Stimulated activated effector memory CD8-positive, alpha-beta T cell treated with anti-CD3 and anti-CD28 coated beads, Interleukin-12 subunit alpha, Interleukin-12 subunit beta, amount 100 ng/mL, for 72 hours (primary cell): ENCODE measurements at regions not wholly inside any gene's neighbourhood (a gene's known extent, or its start where the extent isn't known, plus 50 kb on each side); places are given as distances from the start of the nearest gene placed in this dataset.
"Not testable (repeated sequence)": the region's sequence is repeated elsewhere in the genome, so short reads cannot be mapped to it uniquely, and the experiment has no call there.

Experiments
- ATAC-seq: fragments of 150-1000 bp; cut with Tn5 transposase; 2 replicates; pipeline ENCODE4 v1.10.0; 2021
- DNase-seq, 2 donors: peaks; one replicate each; pipeline ENCODE4 v3.0.0; 2021 to 2022; ENCODE audit warnings: low spot score in 2 of 2
- H3K27ac Mint-ChIP-seq: one replicate; pipeline ENCODE4 v1.8.0; 2022; ENCODE audit warnings: mild to moderate bottlenecking, mixed read lengths
- H3K36me3 Mint-ChIP-seq: one replicate; pipeline ENCODE4 v1.8.0; 2022; ENCODE audit warnings: mild to moderate bottlenecking, mixed read lengths
- H3K4me1 Mint-ChIP-seq: one replicate; pipeline ENCODE4 v1.8.0; 2022; ENCODE audit warnings: mixed read lengths
- H3K4me3 Mint-ChIP-seq: one replicate; pipeline ENCODE4 v1.8.0; 2022; ENCODE audit warnings: mild to moderate bottlenecking, mixed read lengths
- H3K9me3 Mint-ChIP-seq: one replicate; pipeline ENCODE4 v1.8.0; 2022; ENCODE audit warnings: mixed read lengths

- Mint-ChIP-seq H3K4me1 (no peaks in the 10 kb centered on the region), H3K36me3 (no peaks in the 10 kb centered on the region), H3K4me3 (no peak overlapping the region), H3K9me3 (peaks cover 15% of the 10 kb centered on the region), H3K27ac (no peak overlapping the region)
- no peak for DNase-seq
- no peak for ATAC-seq
Observed at GRCh38 chr6:67887747-67888545, 747.1 kb upstream of the ADGRB3 start.

GRCh38 chr6:67887419-67887746 lies 747.7 kb upstream of the ADGRB3 start:
- no peaks in the 10 kb centered on the region for H3K36me3 Mint-ChIP-seq
- no peaks in the 10 kb centered on the region for H3K4me1 Mint-ChIP-seq
- DNase-seq: no peak
- no peak overlapping the region for H3K4me3 Mint-ChIP-seq
- H3K9me3 Mint-ChIP-seq: peaks cover 15% of the 10 kb centered on the region
- no peak for ATAC-seq
- no peak overlapping the region for H3K27ac Mint-ChIP-seq

GRCh38 chr6:67886840-67887292 lies 748.2 kb upstream of the ADGRB3 start:
- Mint-ChIP-seq H3K27ac (no peak overlapping the region), H3K9me3 (peaks cover 15% of the 10 kb centered on the region), H3K4me1 (no peaks in the 10 kb centered on the region), H3K4me3 (no peak overlapping the region), H3K36me3 (no peaks in the 10 kb centered on the region)
- no peak for ATAC-seq
- DNase-seq: no peak

DNA sequence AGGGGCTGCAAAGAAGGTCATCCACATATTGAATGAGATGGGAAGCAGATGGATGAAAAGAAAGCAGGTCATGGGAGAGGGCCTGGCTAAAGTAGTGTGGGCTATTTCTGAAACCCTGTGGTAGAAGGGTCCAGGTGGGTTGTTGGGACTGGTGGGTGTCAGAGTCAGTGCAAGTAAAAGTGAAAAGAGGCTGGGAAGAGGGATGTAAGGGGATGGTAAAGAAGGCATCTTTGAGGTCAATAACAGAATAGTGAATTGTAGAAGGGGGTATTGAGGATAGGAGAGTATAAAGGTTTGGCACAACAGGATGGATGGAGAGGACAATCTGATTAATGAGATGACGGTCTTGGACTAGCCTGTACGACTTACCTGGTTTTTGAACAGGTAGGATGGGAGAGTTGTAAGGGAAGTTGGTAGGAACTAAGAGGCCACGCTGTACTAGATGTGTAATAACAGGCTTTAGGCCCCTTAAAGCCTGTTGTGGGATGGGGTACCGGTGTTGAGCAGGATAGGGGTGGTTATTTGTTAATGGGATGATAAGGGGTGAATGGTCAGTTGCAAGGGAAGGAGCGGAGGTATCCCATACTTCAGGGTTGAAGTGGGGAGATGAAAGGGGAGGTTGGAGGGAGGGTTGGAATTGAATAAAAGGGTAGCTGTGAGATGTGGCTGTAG lies 748.9 kb upstream of the ADGRB3 start:
- Mint-ChIP-seq H3K4me1 (no peaks in the 10 kb centered on the region), H3K27ac (no peak overlapping the region)

GRCh38 chr6:67885081-67886033 lies 749.7 kb upstream of the ADGRB3 start:
- no peaks in the 10 kb centered on the region for H3K36me3 Mint-ChIP-seq
- DNase-seq: no peak
- H3K4me3 Mint-ChIP-seq: no peak overlapping the region
- no peak overlapping the region for H3K27ac Mint-ChIP-seq
- no peak for ATAC-seq
- no peaks in the 10 kb centered on the region for H3K4me1 Mint-ChIP-seq
- H3K9me3 Mint-ChIP-seq: peaks cover 15% of the 10 kb centered on the region

More for the DNA sequence above, 748.9 kb upstream of the ADGRB3 start:
- Mint-ChIP-seq H3K4me3 (no peak overlapping the region), H3K36me3 (no peaks in the 10 kb centered on the region), H3K9me3 (peaks cover 15% of the 10 kb centered on the region)
- DNase-seq: no peak
- ATAC-seq: no peak

DNA sequence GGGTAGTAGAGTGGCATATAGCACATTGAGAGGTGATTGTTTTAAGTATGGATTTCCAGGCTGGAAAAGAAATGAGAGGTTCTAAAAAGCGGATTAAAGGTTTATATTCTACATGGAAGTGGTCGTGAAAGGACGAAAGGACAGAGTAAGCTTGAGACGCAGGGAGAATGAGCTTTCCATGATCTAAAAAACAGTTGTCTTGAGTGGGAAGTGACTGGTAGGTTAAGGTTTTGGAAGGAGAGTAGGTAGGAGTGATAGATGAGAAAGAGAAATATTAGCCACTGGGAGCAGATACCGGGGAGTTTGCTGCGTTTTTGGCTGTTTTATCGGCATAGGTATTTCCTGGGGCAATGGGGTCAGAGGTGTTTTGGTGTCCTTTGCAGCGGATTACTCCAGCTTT lies 750.6 kb upstream of the ADGRB3 start:
- Mint-ChIP-seq H3K27ac (no peak overlapping the region), H3K4me1 (no peaks in the 10 kb centered on the region), H3K36me3 (no peaks in the 10 kb centered on the region), H3K9me3 (peaks cover 15% of the 10 kb centered on the region), H3K4me3 (no peak overlapping the region)
- DNase-seq (no peak), ATAC-seq (no peak)

GRCh38 chr6:67883500-67884366 lies 751.3 kb upstream of the ADGRB3 start:
- Mint-ChIP-seq H3K9me3 (peaks cover 12% of the 10 kb centered on the region), H3K27ac (no peak overlapping the region), H3K4me1 (no peaks in the 10 kb centered on the region), H3K36me3 (no peaks in the 10 kb centered on the region), H3K4me3 (no peak overlapping the region)
- DNase-seq: no peak
- no peak for ATAC-seq

DNA sequence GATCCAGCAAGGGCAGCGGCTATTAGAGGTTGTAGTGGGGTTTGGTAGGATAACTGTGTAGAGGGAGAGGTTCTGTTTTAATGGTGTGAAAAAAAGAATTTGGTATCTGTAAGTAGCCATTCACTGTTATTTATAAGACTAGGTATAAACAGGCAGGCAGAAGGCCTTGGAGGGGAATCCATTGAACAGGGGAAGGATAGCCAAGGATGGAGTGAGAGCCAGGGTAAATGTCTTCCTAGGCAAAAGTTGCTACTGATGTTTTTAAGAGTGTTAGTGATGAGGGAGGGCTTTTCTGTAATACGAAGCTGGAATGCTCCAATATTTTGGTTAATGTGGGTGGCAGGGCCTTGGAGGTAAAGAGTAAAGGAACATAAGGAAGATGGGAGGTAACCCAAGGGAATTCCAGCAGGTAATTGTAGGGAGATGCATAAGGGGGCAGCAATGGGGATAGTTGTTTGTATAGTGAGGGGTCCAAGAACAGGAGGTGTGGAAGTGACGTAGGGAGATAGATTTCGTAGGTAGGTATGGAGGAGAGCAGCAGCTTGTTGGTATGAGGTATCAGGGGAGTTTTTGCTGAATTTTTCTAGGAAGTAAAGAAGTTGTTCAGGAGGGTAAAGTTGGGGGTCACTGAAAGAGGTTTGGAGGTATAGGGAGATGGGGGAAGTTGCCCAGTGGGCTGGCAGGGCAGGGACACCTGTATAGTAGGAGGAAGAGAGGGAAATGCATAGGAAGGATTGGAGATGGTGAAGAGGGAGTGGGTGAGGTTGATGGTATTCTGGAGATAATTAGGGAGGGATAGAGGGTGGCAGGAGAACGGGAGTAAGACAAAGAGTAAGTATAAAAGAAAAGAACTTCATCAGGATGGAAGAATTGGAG lies 752.4 kb upstream of the ADGRB3 start:
- Mint-ChIP-seq H3K27ac (no peak overlapping the region), H3K36me3 (no peaks in the 10 kb centered on the region), H3K4me1 (no peaks in the 10 kb centered on the region), H3K9me3 (peaks cover 1% of the 10 kb centered on the region), H3K4me3 (no peak overlapping the region)
- DNase-seq (no peak), ATAC-seq (no peak)

GRCh38 chr6:67881706-67882065 lies 753.4 kb upstream of the ADGRB3 start:
- no peaks in the 10 kb centered on the region for H3K36me3 Mint-ChIP-seq
- DNase-seq: no peak
- no peak overlapping the region for H3K27ac Mint-ChIP-seq
- H3K9me3 Mint-ChIP-seq: no peaks in the 10 kb centered on the region
- no peak for ATAC-seq
- H3K4me1 Mint-ChIP-seq: no peaks in the 10 kb centered on the region
- no peak overlapping the region for H3K4me3 Mint-ChIP-seq

DNA sequence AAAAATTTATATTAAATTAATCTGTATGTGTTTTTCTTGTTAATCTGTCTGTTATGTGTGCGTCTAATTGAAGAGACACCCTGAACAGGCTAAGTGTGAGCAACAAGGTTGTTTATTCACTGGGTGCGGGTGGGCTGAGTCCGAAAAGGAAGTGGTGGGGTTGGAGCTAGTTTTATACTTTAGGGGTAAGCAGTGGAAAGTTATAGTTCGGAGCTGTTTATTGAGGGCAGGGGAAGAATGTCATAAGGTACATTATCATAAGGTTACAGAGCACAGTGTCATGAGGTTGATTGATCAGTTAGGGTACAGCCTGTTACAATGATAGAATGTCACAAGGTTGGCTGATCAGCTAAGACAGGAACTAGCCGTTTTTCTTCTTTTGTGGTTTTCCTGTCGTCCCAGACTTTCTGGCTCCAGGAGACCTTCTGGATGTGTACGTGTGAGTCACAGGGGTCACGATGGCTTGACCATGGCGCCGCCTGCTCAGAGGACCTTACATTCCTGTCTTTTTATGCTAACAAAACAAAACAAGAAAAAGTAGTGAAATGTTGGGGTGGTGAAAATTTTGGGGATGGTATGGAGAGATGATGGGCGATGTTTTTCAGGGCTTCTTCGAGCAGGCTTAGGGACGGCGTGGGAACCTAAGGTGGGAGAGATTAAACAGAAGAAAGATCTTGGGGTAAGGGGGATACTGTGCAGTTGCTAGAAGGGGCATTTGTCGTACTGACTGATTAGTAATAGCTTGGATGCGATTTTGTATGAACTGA lies 754.0 kb upstream of the ADGRB3 start:
- no peak for ATAC-seq
- Mint-ChIP-seq H3K9me3 (no peaks in the 10 kb centered on the region), H3K4me1 (no peaks in the 10 kb centered on the region), H3K36me3 (no peaks in the 10 kb centered on the region), H3K27ac (no peak overlapping the region), H3K4me3 (no peak overlapping the region)
- DNase-seq: no peak

DNA sequence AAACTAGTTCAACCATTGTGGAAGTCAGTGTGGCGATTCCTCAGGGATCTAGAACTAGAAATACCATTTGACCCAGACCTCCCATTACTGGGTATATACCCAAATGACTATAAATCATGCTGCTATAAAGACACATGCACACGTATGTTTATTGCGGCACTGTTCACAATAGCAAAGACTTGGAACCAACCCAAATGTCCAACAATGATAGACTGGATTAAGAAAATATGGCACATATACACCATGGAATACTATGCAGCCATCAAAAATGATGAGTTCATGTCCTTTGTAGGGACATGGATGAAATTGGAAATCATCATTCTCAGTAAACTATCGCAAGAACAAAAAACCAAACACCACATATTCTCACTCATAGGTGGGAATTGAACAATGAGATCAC lies 754.7 kb upstream of the ADGRB3 start:
- not testable (repeated sequence) for H3K27ac Mint-ChIP-seq, ATAC-seq, H3K4me3 Mint-ChIP-seq, H3K4me1 Mint-ChIP-seq, DNase-seq, H3K36me3 Mint-ChIP-seq, H3K9me3 Mint-ChIP-seq

GRCh38 chr6:67879928-67880327 lies 755.2 kb upstream of the ADGRB3 start:
- not testable (repeated sequence) for H3K9me3 Mint-ChIP-seq, H3K27ac Mint-ChIP-seq, ATAC-seq, H3K4me1 Mint-ChIP-seq, DNase-seq, H3K4me3 Mint-ChIP-seq, H3K36me3 Mint-ChIP-seq

DNA sequence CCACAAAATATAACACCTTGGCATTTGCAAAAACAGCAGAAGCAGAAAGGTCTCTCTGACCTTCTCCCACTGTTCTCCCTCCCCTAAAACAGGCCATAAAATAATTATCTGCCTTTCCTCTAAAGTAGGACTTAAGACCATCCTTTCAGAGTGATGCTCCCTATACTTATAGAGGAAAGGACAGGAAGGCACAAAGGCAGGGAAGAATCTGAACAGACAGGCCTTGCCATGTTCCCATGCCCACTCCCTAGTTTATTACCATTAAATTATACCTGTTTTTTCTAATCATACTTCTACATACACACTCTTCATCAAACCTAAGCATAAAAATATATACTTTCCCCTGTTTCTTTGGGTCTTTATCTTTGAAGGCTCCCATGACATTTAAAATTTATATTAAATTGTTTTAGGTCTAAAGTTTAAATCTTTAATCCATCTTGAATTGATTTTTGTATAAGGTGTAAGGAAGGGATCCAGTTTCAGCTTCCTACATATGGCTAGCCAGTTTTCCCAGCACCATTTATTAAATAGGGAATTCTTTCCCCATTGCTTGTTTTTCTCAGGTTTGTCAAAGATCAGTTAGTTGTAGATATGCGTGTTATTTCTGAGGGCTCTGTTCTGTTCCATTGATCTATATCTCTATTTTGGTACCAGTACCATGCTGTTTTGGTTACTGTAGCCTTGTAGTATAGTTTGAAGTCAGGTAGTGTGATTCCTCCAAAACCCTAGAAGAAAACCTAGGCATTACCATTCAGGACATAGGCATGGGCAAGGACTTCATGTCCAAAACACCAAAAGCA lies 755.8 kb upstream of the ADGRB3 start:
- not testable (repeated sequence) for H3K9me3 Mint-ChIP-seq, DNase-seq, H3K36me3 Mint-ChIP-seq, H3K4me1 Mint-ChIP-seq, H3K27ac Mint-ChIP-seq, ATAC-seq, H3K4me3 Mint-ChIP-seq
